GM19324 (cell line): ENCODE measurements at regions not wholly inside any gene's neighbourhood (a gene's known extent, or its start where the extent isn't known, plus 50 kb on each side); places are given as distances from the start of the nearest gene placed in this dataset.
"Not testable (repeated sequence)": the region's sequence is repeated elsewhere in the genome, so short reads cannot be mapped to it uniquely, and the experiment has no call there.

Experiments
- ATAC-seq: cut with Tn5 transposase; IDR thresholded peaks from one replicate; pipeline ENCODE4 v1.9.1; 2021; ENCODE audit warnings: mild to moderate bottlenecking, moderate library complexity; ENCODE audit not compliant: unreplicated experiment, low FRiP score

- ATAC-seq = not testable (repeated sequence)
These were observed 291.2 kb upstream of the FRG2C start for GRCh38 chr3:75372964-75373363.

- not testable (repeated sequence) for ATAC-seq
These were observed 284.3 kb upstream of the FRG2C start for GRCh38 chr3:75379840-75380239.

- ATAC-seq = no peak
These were observed 283.8 kb upstream of the FRG2C start for GRCh38 chr3:75380276-75380771.

- ATAC-seq = not testable (repeated sequence)
These were observed 280.1 kb upstream of the FRG2C start for GRCh38 chr3:75384016-75384415.

GRCh38 chr3:75388486-75389124 is 275.5 kb upstream of the FRG2C start:
- not testable (repeated sequence) for ATAC-seq

GRCh38 chr3:75393288-75393694 is 270.8 kb upstream of the FRG2C start:
- ATAC-seq = not testable (repeated sequence)

- not testable (repeated sequence) for ATAC-seq
These were observed 270.0 kb upstream of the FRG2C start for GRCh38 chr3:75394102-75394501.

- ATAC-seq = not testable (repeated sequence)
These were observed 269.4 kb upstream of the FRG2C start for GRCh38 chr3:75394562-75395360.

- ATAC-seq = no peak
These were observed 268.4 kb upstream of the FRG2C start for GRCh38 chr3:75395580-75396315.

- no peak for ATAC-seq
These were observed 267.8 kb upstream of the FRG2C start for GRCh38 chr3:75396316-75396802.

GRCh38 chr3:75397486-75397885 is 266.6 kb upstream of the FRG2C start:
- not testable (repeated sequence) for ATAC-seq

- ATAC-seq = not testable (repeated sequence)
These were observed 241.8 kb upstream of the FRG2C start for GRCh38 chr3:75422101-75422945.

GRCh38 chr3:75425379-75425778 is 238.7 kb upstream of the FRG2C start:
- not testable (repeated sequence) for ATAC-seq

- not testable (repeated sequence) for ATAC-seq
These were observed 236.6 kb upstream of the FRG2C start for GRCh38 chr3:75427486-75427885.

- not testable (repeated sequence) for ATAC-seq
These were observed 236.2 kb upstream of the FRG2C start for GRCh38 chr3:75427906-75428305.

GRCh38 chr3:75429561-75430220 is 234.4 kb upstream of the FRG2C start:
- ATAC-seq = not testable (repeated sequence)

GRCh38 chr3:75430406-75430805 is 233.7 kb upstream of the FRG2C start:
- ATAC-seq = not testable (repeated sequence)

GRCh38 chr3:75431120-75431519 is 233.0 kb upstream of the FRG2C start:
- not testable (repeated sequence) for ATAC-seq

- not testable (repeated sequence) for ATAC-seq
These were observed 231.7 kb upstream of the FRG2C start for GRCh38 chr3:75432466-75432865.
